Lung microvascular endothelial cell (primary cell): ENCODE measurements at regions not wholly inside any gene's neighbourhood (a gene's known extent, or its start where the extent isn't known, plus 50 kb on each side); places are given as distances from the start of the nearest gene placed in this dataset.

Source experiments
- DNase-seq, 2 donors: peaks; one replicate each; pipeline versions ENCODE4 v3.0.0 to v3.0.0-alpha.2; 2010; ENCODE audit warnings: low read depth in 2 of 2

GRCh38 chr2:212619954-212620353 is 81.4 kb upstream of the ERBB4 start:
- no peak for DNase-seq

DNA sequence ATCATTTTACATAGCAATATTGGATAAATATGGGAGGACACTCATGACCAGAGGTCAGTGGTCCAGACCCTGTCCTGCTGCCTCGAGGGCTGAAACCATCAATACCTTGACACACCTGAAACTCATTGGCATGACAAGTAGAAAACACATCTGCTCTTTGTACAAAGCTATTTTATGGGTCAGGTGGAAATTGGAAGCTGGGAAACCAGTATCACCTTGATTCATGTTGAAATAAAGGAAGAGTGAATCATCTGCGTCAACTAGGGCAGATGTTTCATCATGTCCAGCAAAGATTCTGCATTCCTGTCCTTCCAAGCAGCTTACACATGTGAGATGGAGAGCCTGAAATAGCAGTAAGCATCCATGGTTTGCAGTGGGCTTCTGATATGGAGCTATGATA is 80.0 kb upstream of the ERBB4 start:
- no peak for DNase-seq

DNA sequence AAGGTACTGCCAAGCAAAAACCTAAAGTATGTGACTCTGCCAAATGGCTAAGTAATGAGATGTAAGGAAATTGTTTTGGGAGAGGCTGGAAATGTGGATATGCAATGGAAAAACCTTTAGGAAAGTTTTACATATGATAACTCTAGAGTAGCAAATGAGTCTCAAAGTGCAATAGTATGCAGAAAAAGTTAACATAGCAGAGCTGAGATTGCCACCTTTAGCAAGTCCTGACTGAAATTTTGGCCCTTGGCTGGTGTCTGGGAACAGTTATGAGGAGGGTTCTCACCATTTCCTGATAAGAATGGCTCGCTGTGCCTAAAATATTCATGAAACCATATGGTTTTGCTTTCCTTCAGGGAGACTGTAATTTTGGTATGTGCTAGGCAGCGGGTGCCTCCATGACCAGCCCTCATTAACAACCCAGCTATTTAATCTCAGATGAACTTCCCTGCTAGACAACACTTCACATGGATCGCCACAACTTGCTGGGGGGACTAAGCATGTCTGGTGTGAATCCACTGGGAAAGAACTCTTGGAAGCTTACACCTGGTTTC is 72.3 kb upstream of the ERBB4 start:
- no peak for DNase-seq

GRCh38 chr2:212609479-212609878 is 70.9 kb upstream of the ERBB4 start:
- no peak for DNase-seq

- DNase-seq, result no peak
Measured at GRCh38 chr2:212607080-212607479, 68.5 kb upstream of the ERBB4 start.

- DNase-seq, result no peak
Measured at GRCh38 chr2:212606232-212606631, 67.6 kb upstream of the ERBB4 start.

- DNase-seq, result no peak
Measured at GRCh38 chr2:212596688-212597087, 58.1 kb upstream of the ERBB4 start.

DNA sequence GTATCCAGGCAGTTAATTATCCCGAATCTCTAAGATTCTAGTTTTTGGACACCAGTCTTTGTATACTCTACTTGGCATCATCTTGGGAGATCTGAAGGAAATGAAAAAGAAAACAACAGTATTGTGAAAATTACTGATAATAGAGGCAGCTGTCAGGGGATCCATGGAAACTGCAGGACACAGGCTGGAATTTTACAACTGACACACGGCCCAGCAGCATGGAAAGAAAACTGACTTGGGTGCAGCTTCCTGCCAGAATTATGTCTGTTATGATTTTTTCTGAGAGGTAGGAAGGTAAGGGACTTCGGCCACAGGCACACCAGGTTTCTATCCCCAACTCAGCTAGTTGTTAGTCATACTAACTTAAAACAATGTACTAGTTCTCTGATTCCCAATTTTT is 57.7 kb upstream of the ERBB4 start:
- DNase-seq, result no peak

- DNase-seq, result peak in 1 of 2 donors; percentile 30
Measured at GRCh38 chr2:212595036-212595654, 56.5 kb upstream of the ERBB4 start.

DNA sequence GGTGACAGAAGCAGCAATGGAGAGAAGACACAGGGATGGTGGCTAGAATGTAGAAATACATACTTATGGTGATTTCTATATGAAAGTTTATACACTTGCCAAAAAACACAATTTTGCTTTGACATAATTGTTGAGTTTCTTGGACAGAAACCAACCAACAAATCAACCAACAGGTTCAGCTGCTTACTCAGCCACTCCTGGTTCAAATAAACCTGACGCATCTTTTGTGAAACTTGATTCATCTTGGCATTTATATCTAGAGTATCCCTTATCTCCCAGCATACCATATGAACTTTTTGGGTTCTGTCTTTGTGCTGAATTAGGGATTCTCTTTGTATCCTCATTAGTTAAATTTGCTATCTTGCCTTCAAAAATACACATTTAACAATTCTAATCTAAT is 54.1 kb upstream of the ERBB4 start:
- no peak for DNase-seq
